Hepatocyte (in vitro differentiated cells): ENCODE measurements at regions not wholly inside any gene's neighbourhood (a gene's known extent, or its start where the extent isn't known, plus 50 kb on each side); places are given as distances from the start of the nearest gene placed in this dataset.

Source experiments
- DNase-seq: peaks from one replicate; pipeline ENCODE4 v3.0.0-alpha.2; 2016; ENCODE audit warnings: low spot score
- H2AFZ ChIP-seq: fragments of 200-600 bp; sonication (generic); 2 replicates; pipeline ENCODE4 v1.6.0; 2016; ENCODE audit warnings: antibody characterized with exemption, mild to moderate bottlenecking
- H3K27ac ChIP-seq: fragments of 200-600 bp; sonication (generic); 2 replicates; pipeline ENCODE4 v1.5.1; 2016; ENCODE audit warnings: mild to moderate bottlenecking
- H3K27me3 ChIP-seq: fragments of 200-600 bp; sonication (generic); 2 replicates; pipeline ENCODE4 v1.6.1; 2016
- H3K36me3 ChIP-seq: fragments of 200-600 bp; sonication (generic); replicated peaks from 2 replicates; pipeline ENCODE4 v1.5.1; 2016; ENCODE audit warnings: low read depth; ENCODE audit not compliant: insufficient read depth
- H3K4me1 ChIP-seq: fragments of 200-600 bp; sonication (generic); 2 replicates; pipeline ENCODE4 v1.5.1; 2016; ENCODE audit warnings: mild to moderate bottlenecking, moderate library complexity; ENCODE audit not compliant: insufficient read depth
- H3K4me2 ChIP-seq: fragments of 200-600 bp; sonication (generic); 2 replicates; pipeline ENCODE4 v1.6.0; 2016
- H3K4me3 ChIP-seq: fragments of 200-600 bp; sonication (generic); 2 replicates; pipeline ENCODE4 v1.5.1; 2016; ENCODE audit warnings: mild to moderate bottlenecking
- H3K79me2 ChIP-seq: fragments of 200-600 bp; sonication (generic); 2 replicates; pipeline ENCODE4 v1.6.0; 2017; ENCODE audit warnings: mild to moderate bottlenecking
- H3K9me2 ChIP-seq: fragments of 200-600 bp; sonication (generic); replicated peaks from 2 replicates; pipeline ENCODE4 v1.6.0; 2017; ENCODE audit warnings: mild to moderate bottlenecking; ENCODE audit not compliant: insufficient read depth
- H3K9me3 ChIP-seq: fragments of 200-600 bp; sonication (generic); 2 replicates; pipeline ENCODE4 v1.5.1; 2016; ENCODE audit warnings: low read depth, mild to moderate bottlenecking
- H4K20me1 ChIP-seq: fragments of 200-600 bp; sonication (generic); 2 replicates; pipeline ENCODE4 v1.6.0; 2016; ENCODE audit warnings: mild to moderate bottlenecking; ENCODE audit not compliant: insufficient read depth, poor library complexity, severe bottlenecking
- EZH2 ChIP-seq: fragments of 200-600 bp; sonication (generic); IDR thresholded peaks from 2 replicates; pipeline ENCODE4 v1.6.1; 2016; ENCODE audit warnings: antibody characterized with exemption, mild to moderate bottlenecking, borderline replicate concordance
- EZH2phosphoT487 ChIP-seq: fragments of 200-600 bp; sonication (generic); IDR thresholded peaks from one replicate; pipeline ENCODE4 v1.6.1; 2018; ENCODE audit warnings: antibody characterized with exemption, mild to moderate bottlenecking, low read depth, moderate library complexity; ENCODE audit not compliant: unreplicated experiment, severe bottlenecking
- WGBS: methylation state at CpG from one replicate; pipeline ENCODE4 v1.1.6; 2016; ENCODE audit warnings: low lambda C conversion rate; ENCODE audit errors: missing lambda C conversion rate; 5-methylcytosine and 5-hydroxymethylcytosine counted together
- TF ChIP-seq, protein P1 (sequence below): fragments of 200-600 bp; sonication (generic); IDR thresholded peaks from 2 replicates; pipeline ENCODE4 v1.5.1; 2016; ENCODE audit warnings: antibody characterized with exemption, mild to moderate bottlenecking; ENCODE audit not compliant: poor library complexity

GRCh38 chr18:997499-997898 lies 92.8 kb downstream of the ADCYAP1 start:
- no peak for TF ChIP-seq EZH2phosphoT487
- TF ChIP-seq, protein P1, sequence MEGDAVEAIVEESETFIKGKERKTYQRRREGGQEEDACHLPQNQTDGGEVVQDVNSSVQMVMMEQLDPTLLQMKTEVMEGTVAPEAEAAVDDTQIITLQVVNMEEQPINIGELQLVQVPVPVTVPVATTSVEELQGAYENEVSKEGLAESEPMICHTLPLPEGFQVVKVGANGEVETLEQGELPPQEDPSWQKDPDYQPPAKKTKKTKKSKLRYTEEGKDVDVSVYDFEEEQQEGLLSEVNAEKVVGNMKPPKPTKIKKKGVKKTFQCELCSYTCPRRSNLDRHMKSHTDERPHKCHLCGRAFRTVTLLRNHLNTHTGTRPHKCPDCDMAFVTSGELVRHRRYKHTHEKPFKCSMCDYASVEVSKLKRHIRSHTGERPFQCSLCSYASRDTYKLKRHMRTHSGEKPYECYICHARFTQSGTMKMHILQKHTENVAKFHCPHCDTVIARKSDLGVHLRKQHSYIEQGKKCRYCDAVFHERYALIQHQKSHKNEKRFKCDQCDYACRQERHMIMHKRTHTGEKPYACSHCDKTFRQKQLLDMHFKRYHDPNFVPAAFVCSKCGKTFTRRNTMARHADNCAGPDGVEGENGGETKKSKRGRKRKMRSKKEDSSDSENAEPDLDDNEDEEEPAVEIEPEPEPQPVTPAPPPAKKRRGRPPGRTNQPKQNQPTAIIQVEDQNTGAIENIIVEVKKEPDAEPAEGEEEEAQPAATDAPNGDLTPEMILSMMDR = no peak
- no peak for TF ChIP-seq EZH2
- Histone ChIP-seq H3K4me1 (no peaks in the 10 kb centered on the region), H3K9me2 (no peaks in the 10 kb centered on the region), H3K36me3 (no peaks in the 10 kb centered on the region), H3K9me3 (no peaks in the 10 kb centered on the region), H3K27ac (no peak overlapping the region), H4K20me1 (no peaks in the 10 kb centered on the region), H3K4me3 (no peak overlapping the region), H2AFZ (no peak overlapping the region), H3K27me3 (no peaks in the 10 kb centered on the region), H3K79me2 (no peaks in the 10 kb centered on the region), H3K4me2 (no peak overlapping the region)
- DNase-seq = no peak
- WGBS = 100% methylated on average over 1 of the region's 1 CpG

DNA sequence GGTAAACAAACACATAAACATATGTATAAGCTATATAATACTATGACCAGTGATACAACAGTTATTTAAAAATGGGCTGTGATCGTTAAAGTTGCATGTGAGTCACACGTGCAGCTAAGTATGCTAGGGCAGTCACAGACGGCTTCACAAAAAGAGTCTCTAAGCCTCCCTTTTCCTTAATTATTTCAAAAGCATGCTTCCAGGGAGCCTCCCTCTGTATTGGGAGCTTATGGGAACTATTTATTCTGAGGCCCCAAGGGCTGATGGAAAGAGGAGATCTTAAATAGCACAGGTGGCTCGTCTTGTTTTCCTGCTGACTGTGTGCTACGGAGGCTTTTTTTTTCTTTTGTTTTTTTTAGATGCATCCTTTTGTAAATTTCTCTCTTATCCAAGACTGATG lies 94.3 kb downstream of the ADCYAP1 start:
- no peaks in the 10 kb centered on the region for H3K36me3 ChIP-seq
- H3K4me2 ChIP-seq = no peak overlapping the region
- H3K4me1 ChIP-seq = no peaks in the 10 kb centered on the region
- TF ChIP-seq EZH2 = no peak
- no peak for TF ChIP-seq EZH2phosphoT487
- TF ChIP-seq, protein P1 = no peak
- H3K9me2 ChIP-seq = no peaks in the 10 kb centered on the region
- no peak for DNase-seq
- H3K79me2 ChIP-seq = no peaks in the 10 kb centered on the region
- H3K27me3 ChIP-seq = no peaks in the 10 kb centered on the region
- H3K9me3 ChIP-seq = no peaks in the 10 kb centered on the region
- H2AFZ ChIP-seq = no peak overlapping the region
- WGBS = 32% methylated on average over 5 of the region's 5 CpGs
- H3K4me3 ChIP-seq = no peak overlapping the region
- H3K27ac ChIP-seq = no peak overlapping the region
- no peaks in the 10 kb centered on the region for H4K20me1 ChIP-seq

DNA sequence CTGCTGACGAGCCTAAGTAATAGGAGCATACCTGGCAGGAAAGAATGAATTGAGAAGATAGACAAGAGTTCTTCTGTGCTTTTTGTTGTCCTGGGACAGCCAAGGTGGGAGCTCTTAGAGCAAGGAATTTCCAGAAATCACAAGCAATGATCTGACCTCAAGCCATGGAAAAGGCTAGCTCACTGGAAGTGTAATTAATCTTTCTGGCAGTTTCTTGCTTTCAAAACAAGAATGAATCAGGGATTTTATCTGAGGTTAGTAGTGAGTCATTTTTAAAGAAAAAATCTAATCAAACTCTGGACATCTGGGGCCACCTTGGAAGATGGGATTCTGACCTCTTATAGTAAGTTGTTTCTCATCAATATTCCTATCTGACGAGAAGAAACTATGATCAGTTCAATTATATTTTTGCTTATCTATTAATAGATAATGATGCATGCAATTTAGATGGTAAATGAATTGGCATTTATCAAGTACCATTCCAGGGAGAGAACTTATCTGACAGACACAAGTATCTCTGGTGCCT lies 98.0 kb downstream of the ADCYAP1 start:
- Histone ChIP-seq H3K79me2 (no peaks in the 10 kb centered on the region), H2AFZ (no peak overlapping the region), H3K9me2 (no peaks in the 10 kb centered on the region), H4K20me1 (no peaks in the 10 kb centered on the region), H3K4me2 (no peak overlapping the region), H3K27ac (no peak overlapping the region), H3K9me3 (no peaks in the 10 kb centered on the region), H3K4me1 (no peaks in the 10 kb centered on the region), H3K4me3 (no peak overlapping the region), H3K27me3 (no peaks in the 10 kb centered on the region), H3K36me3 (no peaks in the 10 kb centered on the region)
- WGBS = 57% methylated on average over 2 of the region's 2 CpGs
- no peak for DNase-seq
- TF ChIP-seq EZH2phosphoT487 = no peak
- no peak for TF ChIP-seq EZH2
- TF ChIP-seq, protein P1 = no peak

DNA sequence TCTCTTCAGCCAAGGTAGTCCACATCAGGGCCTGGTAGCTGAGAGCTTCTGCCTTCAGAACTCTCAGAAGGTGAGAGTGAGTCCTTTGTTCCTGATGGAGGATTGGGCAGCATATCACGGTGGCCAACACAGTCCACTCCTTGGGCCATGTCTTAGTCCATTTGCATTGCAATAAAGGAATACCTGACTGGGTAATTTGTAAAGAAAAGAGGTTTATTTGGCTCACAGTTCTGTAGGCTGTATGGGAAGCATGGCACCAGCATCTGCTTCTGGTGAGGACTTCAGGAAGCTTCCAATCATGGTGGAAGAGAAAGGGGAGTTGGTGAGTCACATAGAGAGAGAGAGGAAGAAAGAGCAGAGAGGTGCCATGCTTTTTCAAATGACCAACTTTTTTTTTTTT lies 98.8 kb downstream of the ADCYAP1 start:
- WGBS = 92% methylated on average over 1 of the region's 1 CpG
- no peak for DNase-seq

More for the DNA sequence above, 98.8 kb downstream of the ADCYAP1 start:
- Histone ChIP-seq H3K9me3 (no peaks in the 10 kb centered on the region), H3K27ac (no peak overlapping the region), H3K79me2 (no peaks in the 10 kb centered on the region), H3K4me3 (no peak overlapping the region), H3K27me3 (no peaks in the 10 kb centered on the region), H3K4me1 (no peaks in the 10 kb centered on the region), H3K36me3 (no peaks in the 10 kb centered on the region), H4K20me1 (no peaks in the 10 kb centered on the region), H2AFZ (no peak overlapping the region), H3K4me2 (no peak overlapping the region), H3K9me2 (no peaks in the 10 kb centered on the region)
- no peak for TF ChIP-seq EZH2phosphoT487
